ENCODE measurements at regions not wholly inside any gene's neighbourhood (a gene's known extent, or its start where the extent isn't known, plus 50 kb on each side); places are given as distances from the start of the nearest gene placed in this dataset.

GRCh38 chr9:108100571-108100970 lies 611.0 kb upstream of the KLF4 start:
- no peak for TF ChIP-seq REST (tag by site-specific recombination; IDR thresholded peaks at IDR 0.05)
- no peak for TF ChIP-seq BCL11A (tag by site-specific recombination; IDR thresholded peaks at IDR 0.05; ENCODE audit: low read depth)
- TF ChIP-seq ZSCAN30 (tag by site-specific recombination; IDR thresholded peaks at IDR 0.05), result no peak
- TF ChIP-seq CTCF (tag by site-specific recombination; IDR thresholded peaks at IDR 0.05), result no peak
- TF ChIP-seq ZNF391 (tag by site-specific recombination; IDR thresholded peaks at IDR 0.05; ENCODE audit: borderline replicate concordance, low read depth), result no peak
- TF ChIP-seq GFI1B (tag by site-specific recombination; IDR thresholded peaks at IDR 0.05), result no peak
- TF ChIP-seq YY1 (tag by site-specific recombination; IDR thresholded peaks at IDR 0.05), result no peak
- TF ChIP-seq ZNF501 (tag by site-specific recombination; IDR thresholded peaks at IDR 0.05), result no peak
- TF ChIP-seq BCL6B (tag by site-specific recombination; IDR thresholded peaks at IDR 0.05), result no peak
- no peak for TF ChIP-seq HIC1 (tag by site-specific recombination; IDR thresholded peaks at IDR 0.05)
- no peak for TF ChIP-seq ZBTB8A (tag by site-specific recombination; IDR thresholded peaks at IDR 0.05)
- no peak for TF ChIP-seq ZNF639 (tag by site-specific recombination; IDR thresholded peaks at IDR 0.05)
